NOMO-1 treated with DMSO at 0.1 percent for 48 hours (cell line): ENCODE measurements at regions not wholly inside any gene's neighbourhood (a gene's known extent, or its start where the extent isn't known, plus 50 kb on each side); places are given as distances from the start of the nearest gene placed in this dataset.

Experiments used
- DNase-seq: peaks from one replicate; lab custom pipeline; 2025; ENCODE audit not compliant: unreplicated experiment; lab: John Stamatoyannopoulos, UW

DNA sequence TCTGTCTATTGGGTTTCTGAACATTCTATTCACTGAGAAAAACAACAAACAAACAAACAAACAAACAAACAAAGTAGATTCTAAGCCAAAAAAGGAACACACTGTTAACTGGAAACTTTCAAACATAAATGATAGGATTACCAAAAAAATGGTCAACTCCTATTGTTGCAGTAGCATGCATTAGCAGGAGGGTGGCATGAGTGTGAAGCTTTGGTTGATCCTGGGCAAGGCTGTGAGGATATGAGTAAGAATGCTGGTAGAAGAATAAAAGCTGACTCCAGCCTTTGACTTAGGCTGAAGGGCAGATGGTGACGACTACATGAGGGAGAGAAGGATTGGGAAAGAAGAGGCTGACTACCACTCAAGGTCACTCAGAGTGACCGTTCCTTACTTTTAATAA is 810.3 kb downstream of the VGLL3 start:
- DNase-seq, result no peak

- DNase-seq, result no peak
Observed at GRCh38 chr3:86178095-86178494, 812.9 kb downstream of the VGLL3 start.

DNA sequence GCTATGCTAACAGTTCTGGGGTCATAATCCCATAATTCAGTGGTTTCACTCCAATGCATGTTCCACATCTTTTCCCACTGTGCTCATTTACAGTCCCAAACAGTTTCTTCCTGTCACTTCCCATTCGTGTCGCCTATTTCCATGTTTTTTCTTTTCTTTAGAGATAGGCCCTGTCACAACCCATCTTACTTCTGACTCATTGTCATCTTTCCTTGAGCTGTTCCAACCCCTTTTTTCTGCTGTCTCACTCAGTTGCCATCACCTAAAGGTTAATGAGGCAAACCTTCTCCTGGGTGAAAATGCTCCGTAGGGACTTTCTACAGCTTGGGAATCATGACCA is 814.5 kb downstream of the VGLL3 start:
- no peak for DNase-seq

GRCh38 chr3:86175593-86176444 is 815.1 kb downstream of the VGLL3 start:
- no peak for DNase-seq

DNA sequence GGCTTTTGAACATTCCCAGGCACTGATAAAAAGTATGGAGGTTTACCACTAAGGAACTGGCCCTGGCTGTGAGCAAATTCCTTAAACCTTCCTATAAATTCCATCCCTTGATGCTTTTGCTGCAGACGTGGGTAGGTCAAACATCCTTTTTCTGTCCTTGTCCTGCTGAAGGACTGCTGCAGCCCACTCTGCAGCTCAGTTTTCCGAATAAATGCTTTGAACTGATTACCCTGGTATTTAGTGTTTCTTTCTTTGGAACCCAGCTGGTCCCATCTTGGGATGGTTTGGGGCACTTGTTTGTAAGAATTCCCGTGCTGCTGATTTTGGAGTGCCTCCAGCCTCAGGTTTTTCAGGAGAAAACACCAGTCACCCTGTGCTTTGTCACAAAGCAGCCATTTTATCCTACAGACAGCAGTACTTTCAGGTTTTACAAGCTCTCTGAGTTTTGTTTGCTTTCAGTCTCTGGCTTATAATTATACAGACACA is 815.9 kb downstream of the VGLL3 start:
- DNase-seq, result no peak

GRCh38 chr3:86173401-86173800 is 817.5 kb downstream of the VGLL3 start:
- no peak for DNase-seq

DNA sequence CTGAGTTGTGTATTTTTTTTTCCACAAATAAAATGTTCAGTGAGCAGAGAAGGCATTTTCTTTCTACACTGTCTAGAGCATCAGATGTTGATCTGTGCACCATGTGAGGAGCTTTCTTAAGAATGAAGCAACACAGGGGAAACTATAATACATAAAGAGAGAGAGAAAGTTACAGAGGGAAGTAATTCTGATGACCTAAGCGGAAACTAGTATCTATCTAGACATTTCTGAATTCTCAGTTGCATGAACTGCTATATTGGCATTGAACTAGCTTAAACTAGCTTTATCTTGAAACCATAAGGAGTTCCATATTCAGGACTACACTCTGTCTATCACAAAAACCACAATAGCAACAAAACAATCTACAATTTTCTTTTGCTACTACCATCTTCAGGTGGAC is 822.4 kb downstream of the VGLL3 start:
- DNase-seq, result no peak

GRCh38 chr3:86162521-86162920 is 828.4 kb downstream of the VGLL3 start:
- DNase-seq, result no peak

DNA sequence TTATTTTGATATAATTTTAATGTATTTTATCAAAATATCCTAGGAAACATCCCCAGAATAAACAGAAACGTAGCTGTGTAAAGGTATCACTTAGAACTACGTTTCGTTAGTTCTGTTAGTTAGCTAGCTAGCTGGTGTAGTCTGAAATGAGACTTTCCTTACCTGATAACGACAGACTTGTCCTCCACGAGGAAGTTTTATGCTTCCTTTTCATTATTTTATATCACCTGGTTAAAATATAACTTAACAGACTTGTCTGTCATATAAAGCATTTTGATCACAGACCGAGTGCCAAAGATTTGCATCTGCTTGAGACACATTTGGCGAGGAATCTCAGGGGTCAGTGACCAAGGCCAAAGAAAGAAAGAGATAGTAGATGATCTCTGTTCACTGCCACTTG is 829.5 kb downstream of the VGLL3 start:
- DNase-seq, result no peak

- no peak for DNase-seq
Observed at GRCh38 chr3:86152620-86153019, 838.3 kb downstream of the VGLL3 start.

GRCh38 chr3:86149054-86149453 is 841.9 kb downstream of the VGLL3 start:
- DNase-seq, result no peak

DNA sequence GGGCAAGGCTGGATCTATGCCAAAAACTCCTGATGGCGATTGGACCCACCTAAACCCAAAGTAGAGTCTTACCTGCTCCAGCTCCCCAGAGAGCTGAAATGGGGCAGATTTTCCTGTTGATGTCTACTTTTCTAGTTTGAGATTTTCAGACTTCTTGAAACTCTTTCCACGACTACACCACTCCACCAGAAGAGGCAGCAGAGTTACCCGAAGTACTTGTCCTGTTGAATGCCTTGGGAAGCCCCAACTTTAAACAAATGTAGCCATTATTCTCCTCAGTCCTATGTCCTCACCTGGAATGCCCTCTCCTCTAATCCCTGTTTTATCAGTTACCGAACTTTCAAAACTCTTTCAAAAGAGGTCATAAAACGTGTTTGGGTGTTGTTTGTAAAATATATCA is 843.8 kb downstream of the VGLL3 start:
- DNase-seq, result no peak

DNA sequence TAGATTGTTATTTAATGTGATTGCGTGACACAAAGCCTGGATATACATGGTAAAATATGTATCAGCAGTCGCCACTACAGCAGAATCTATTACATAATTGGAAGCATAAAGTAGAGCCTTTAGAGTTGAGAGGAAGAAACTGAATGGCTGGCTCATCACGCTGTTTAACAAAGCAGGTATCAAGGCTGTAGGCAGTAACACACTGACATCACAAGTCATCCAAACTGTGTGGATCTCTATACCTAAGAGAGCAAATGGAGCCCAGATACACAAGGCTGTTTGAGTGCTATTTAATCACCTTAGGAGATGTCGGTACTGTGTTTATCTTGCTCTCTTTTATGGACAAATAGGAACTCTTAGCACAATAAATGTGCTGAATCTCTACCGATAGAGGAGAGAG is 864.4 kb downstream of the VGLL3 start:
- no peak for DNase-seq
